Adrenal gland (tissue), 5 donors: ENCODE measurements at regions not wholly inside any gene's neighbourhood (a gene's known extent, or its start where the extent isn't known, plus 50 kb on each side); places are given as distances from the start of the nearest gene placed in this dataset.

Source experiments
- CTCF ChIP-seq, 6 experiments: fragments of 450-650 bp in 4 of 6; fragments of 200-600 bp in 2 of 6; sonication (generic) in 1 of 6; IDR thresholded peaks; 1 replicate in 5 of 6; 2 replicates in 1 of 6; pipeline versions ENCODE4 v1.5.1 to v1.8.0; 2016 to 2021; ENCODE audit warnings: antibody characterized with exemption in 6 of 6, mild to moderate bottlenecking in 2 of 6, moderate library complexity in 1 of 6
- POLR2A ChIP-seq, 2 donors: fragments of 450-650 bp; IDR thresholded peaks; one replicate each; pipeline ENCODE4 v1.6.1; 2017; ENCODE audit warnings: antibody characterized with exemption in 2 of 2, mild to moderate bottlenecking in 2 of 2, moderate library complexity in 1 of 2
- donor health status: DM: no; HTN: no; CAD: no.

GRCh38 chr2:128628996-128629395 is 310.3 kb upstream of the HS6ST1 start:
- no peak for TF ChIP-seq CTCF (IDR thresholded peaks at IDR 0.05)
- no peak for TF ChIP-seq POLR2A (IDR thresholded peaks at IDR 0.05)
